NT2/D1 (cell line): ENCODE measurements at regions not wholly inside any gene's neighbourhood (a gene's known extent, or its start where the extent isn't known, plus 50 kb on each side); places are given as distances from the start of the nearest gene placed in this dataset.

Experiments used
- DNase-seq: peaks from one replicate; pipeline ENCODE4 v3.0.0-alpha.2; 2011; ENCODE audit warnings: low read depth, low spot score
- H3K27me3 ChIP-seq: 2 replicates; pipeline ENCODE4 v1.6.0; 2011; ENCODE audit warnings: mild to moderate bottlenecking; ENCODE audit not compliant: insufficient read length, insufficient read depth
- H3K36me3 ChIP-seq: 2 replicates; pipeline ENCODE4 v1.6.1; 2011; ENCODE audit warnings: mild to moderate bottlenecking, low read length, mixed read lengths; ENCODE audit not compliant: insufficient read depth, insufficient read length
- H3K4me1 ChIP-seq: 2 replicates; pipeline ENCODE4 v1.5.1; 2011; ENCODE audit not compliant: insufficient read depth, insufficient read length
- H3K4me3 ChIP-seq: 2 replicates; pipeline ENCODE4 v1.5.1; 2011; ENCODE audit warnings: low read depth; ENCODE audit not compliant: insufficient read length
- H3K9ac ChIP-seq: 2 replicates; pipeline ENCODE4 v1.6.0; 2011; ENCODE audit warnings: low read depth; ENCODE audit not compliant: insufficient read length
- H3K9me3 ChIP-seq: 2 replicates; pipeline ENCODE4 v1.5.1; 2011; ENCODE audit warnings: mild to moderate bottlenecking, low read length; ENCODE audit not compliant: insufficient read depth
- SUZ12 ChIP-seq: IDR thresholded peaks from 2 replicates; pipeline ENCODE4 v1.6.1; 2011; ENCODE audit not compliant: insufficient read length, insufficient read depth; ENCODE audit errors: extremely low read depth
- YY1 ChIP-seq: IDR thresholded peaks from 2 replicates; pipeline ENCODE4 v1.6.1; 2011; ENCODE audit not compliant: insufficient read length, insufficient read depth
- ZNF274 ChIP-seq: IDR thresholded peaks from 2 replicates; pipeline ENCODE4 v1.6.1; 2011; ENCODE audit warnings: mild to moderate bottlenecking, low read depth, low read length

DNA sequence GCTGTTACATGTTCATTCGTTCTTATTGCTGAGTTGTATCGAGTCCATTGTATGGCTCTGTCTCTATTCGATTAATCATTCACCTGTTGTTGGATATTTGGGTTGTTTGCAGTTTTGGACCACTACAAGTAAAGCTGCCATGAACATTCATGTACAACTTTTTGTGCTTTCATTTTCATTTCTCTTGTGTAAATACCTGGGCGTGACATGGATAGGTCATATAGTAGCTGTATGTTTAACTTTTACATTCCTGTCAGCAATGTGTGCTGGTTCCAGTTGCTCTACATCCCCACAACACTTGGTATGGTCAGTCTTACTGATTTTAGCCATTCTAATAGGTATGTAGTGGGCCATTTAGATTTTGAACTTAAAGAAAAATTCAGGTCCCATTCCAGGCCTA lies 194.2 kb upstream of the PLET1 start:
- Histone ChIP-seq H3K4me3 (no peak overlapping the region), H3K4me1 (no peaks in the 10 kb centered on the region), H3K9me3 (no peaks in the 10 kb centered on the region), H3K36me3 (no peaks in the 10 kb centered on the region), H3K27me3 (no peaks in the 10 kb centered on the region), H3K9ac (no peak overlapping the region)
- DNase-seq: no peak
- TF ChIP-seq SUZ12 (no peak), ZNF274 (no peak), YY1 (no peak)

DNA sequence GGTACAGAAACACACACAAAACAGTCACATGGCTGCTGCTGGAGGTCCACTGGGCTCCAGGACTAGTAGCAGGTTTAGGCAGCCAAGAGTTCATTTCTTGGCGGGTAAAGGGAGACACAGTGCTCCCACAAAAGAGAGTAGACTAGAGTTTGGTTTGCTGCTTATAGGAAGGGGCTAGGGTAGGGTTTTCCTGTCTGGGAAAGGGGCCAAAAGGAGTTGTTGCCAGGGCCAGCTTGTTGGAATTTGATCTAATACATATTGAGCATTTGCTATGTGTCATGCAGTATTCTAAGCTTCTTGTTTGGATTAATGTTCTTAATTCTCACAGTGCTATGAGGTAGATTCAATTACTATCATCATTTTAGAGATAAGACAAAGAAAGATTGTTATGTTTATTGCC lies 195.1 kb upstream of the PLET1 start:
- H3K27me3 ChIP-seq: no peaks in the 10 kb centered on the region
- H3K4me1 ChIP-seq: no peaks in the 10 kb centered on the region
- TF ChIP-seq ZNF274: no peak
- no peak for TF ChIP-seq SUZ12
- TF ChIP-seq YY1: no peak
- no peak overlapping the region for H3K9ac ChIP-seq
- H3K9me3 ChIP-seq: no peaks in the 10 kb centered on the region
- H3K36me3 ChIP-seq: no peaks in the 10 kb centered on the region
- H3K4me3 ChIP-seq: no peak overlapping the region
- DNase-seq: no peak

DNA sequence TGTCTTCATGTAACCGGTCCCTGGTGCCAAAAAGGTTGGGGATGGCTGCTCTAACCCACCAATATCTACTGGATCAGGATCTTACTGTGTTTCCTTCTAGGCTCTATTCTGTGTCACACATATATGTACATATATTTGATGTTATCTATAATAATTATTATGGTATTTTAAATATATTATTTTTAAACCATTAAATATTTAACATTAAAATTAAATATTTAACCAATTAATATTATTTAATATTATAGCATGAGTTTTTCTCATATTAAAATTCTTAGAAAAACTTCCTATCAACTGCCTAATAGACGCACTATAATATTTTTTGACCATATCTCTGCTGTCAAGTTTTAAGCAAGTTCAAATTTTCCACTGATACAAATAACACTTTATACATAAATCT lies 196.9 kb upstream of the PLET1 start:
- Histone ChIP-seq H3K9me3 (no peaks in the 10 kb centered on the region), H3K9ac (no peak overlapping the region), H3K4me3 (no peak overlapping the region), H3K27me3 (no peaks in the 10 kb centered on the region), H3K4me1 (no peaks in the 10 kb centered on the region), H3K36me3 (no peaks in the 10 kb centered on the region)
- no peak for DNase-seq
- no peak for TF ChIP-seq ZNF274
- TF ChIP-seq YY1: no peak
- no peak for TF ChIP-seq SUZ12

DNA sequence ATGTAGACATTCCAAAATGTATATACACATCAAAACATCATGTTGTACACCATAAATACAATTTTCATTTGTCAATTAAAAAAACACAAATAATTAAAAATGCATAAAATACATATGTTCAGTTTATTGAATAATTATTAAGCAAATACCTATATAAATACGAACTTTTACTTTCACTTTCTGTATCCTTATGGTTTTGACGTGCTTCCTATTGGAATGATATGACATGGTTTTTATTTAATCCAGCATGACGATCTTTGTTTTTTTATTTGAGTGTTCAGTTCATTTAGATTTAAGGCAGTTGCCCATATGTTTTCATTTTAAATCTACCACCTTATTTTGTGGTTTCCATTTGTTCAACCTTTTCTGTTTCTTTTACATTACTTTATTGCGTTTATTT lies 198.3 kb upstream of the PLET1 start:
- H3K27me3 ChIP-seq: no peaks in the 10 kb centered on the region
- DNase-seq: no peak
- no peaks in the 10 kb centered on the region for H3K4me1 ChIP-seq
- no peaks in the 10 kb centered on the region for H3K36me3 ChIP-seq
- no peak overlapping the region for H3K9ac ChIP-seq
- H3K4me3 ChIP-seq: no peak overlapping the region
- no peaks in the 10 kb centered on the region for H3K9me3 ChIP-seq
- TF ChIP-seq YY1: no peak
- no peak for TF ChIP-seq ZNF274
- no peak for TF ChIP-seq SUZ12

DNA sequence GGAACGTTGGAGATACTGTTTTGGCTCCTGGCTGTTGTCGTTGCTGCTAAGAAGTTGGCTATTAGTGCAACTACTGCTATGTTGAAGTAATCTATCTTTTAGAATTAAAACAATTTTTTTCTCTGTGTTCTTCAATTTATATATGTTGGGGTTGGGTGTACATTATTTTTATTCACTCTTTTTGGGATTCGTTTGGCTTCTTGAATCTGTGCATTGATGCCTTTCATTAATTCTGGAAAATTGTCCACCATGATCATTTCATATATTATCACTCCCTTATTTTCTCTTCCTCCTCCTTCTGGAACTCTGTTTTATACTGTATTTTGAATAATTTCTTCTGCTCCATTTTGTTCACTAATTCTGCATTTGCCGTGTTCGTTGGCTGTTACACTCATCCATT lies 199.5 kb upstream of the PLET1 start:
- Histone ChIP-seq H3K4me1 (no peaks in the 10 kb centered on the region), H3K9me3 (no peaks in the 10 kb centered on the region), H3K9ac (no peak overlapping the region), H3K36me3 (no peaks in the 10 kb centered on the region), H3K27me3 (no peaks in the 10 kb centered on the region), H3K4me3 (no peak overlapping the region)
- DNase-seq: no peak
- TF ChIP-seq YY1 (no peak), ZNF274 (no peak), SUZ12 (no peak)

DNA sequence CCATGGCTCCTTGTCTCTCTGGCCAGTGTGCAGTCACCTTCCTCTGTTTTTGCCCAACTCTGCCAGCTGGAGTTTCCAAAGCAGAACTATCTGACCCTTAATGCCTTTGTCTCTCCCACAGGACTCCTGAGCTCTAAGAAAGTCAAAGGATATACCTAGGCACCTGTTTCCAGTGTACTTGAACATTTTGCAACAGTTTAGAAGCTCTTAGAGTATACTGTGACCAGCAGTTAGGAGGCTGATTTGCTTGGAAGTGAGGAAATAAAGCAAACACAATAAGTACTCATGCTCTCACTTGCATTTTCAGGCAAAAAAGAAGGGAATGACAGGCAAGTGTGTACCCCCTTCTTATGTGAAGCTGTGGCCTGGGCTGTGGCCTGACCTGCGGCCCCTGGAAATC lies 204.3 kb upstream of the PLET1 start:
- H3K4me3 ChIP-seq: no peak overlapping the region
- H3K4me1 ChIP-seq: no peaks in the 10 kb centered on the region
- no peaks in the 10 kb centered on the region for H3K27me3 ChIP-seq
- no peaks in the 10 kb centered on the region for H3K36me3 ChIP-seq
- no peak for TF ChIP-seq SUZ12
- no peaks in the 10 kb centered on the region for H3K9me3 ChIP-seq
- no peak overlapping the region for H3K9ac ChIP-seq
- DNase-seq: no peak

DNA sequence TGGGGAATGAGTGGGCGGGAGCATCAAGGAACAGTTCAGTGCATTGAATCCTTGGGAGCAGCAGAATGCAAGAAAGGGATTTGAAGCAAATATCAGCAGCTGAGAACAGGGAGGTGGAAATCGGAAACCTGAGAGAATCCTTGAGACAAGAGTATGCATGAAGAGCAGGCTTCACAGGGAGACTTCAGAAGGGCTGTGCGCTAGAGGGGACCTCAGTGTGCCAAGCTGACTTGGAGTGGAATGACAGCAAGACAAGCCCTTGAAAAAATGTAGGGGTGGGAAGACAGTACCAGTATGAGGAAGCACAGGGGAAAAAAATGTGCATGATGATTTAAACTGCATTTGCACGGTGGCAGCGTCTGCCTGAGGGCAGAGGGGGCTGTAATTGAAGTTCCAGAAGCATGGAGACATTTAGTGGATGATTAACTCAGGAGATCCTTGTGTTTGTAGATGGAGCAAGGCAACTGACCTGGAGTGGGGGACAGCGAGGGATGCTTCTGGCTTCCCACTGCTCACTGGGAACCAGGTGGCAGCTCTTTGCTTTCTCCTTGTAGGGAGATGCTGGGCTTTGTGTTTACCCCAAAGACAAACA lies 204.9 kb upstream of the PLET1 start:
- Histone ChIP-seq H3K9ac (no peak overlapping the region), H3K4me1 (no peaks in the 10 kb centered on the region), H3K36me3 (no peaks in the 10 kb centered on the region), H3K4me3 (no peak overlapping the region), H3K9me3 (no peaks in the 10 kb centered on the region), H3K27me3 (no peaks in the 10 kb centered on the region)
- TF ChIP-seq ZNF274 (no peak), YY1 (no peak), SUZ12 (no peak)
- DNase-seq: no peak

DNA sequence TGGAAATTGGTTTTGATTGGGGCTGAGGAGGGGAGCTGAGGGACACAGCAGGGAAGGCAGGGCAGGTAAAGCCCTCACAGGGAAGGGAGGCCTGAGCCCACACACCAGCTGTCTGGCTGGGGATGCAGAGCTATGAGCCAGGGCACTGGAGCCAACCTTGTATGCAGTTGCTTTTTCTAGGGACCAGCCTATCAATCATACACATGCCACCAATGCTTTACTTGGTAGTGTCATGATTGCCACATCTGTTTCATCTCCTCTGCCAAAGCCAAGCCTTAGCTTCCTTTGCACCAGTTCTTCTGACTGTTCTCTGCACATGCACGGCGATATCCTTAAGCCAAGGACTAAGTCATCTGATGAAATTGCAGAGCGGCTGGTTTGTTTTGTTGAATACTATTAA lies 207.1 kb upstream of the PLET1 start:
- Histone ChIP-seq H3K9ac (no peak overlapping the region), H3K4me1 (no peaks in the 10 kb centered on the region), H3K36me3 (no peaks in the 10 kb centered on the region), H3K27me3 (no peaks in the 10 kb centered on the region), H3K4me3 (no peak overlapping the region), H3K9me3 (no peaks in the 10 kb centered on the region)
- TF ChIP-seq ZNF274: no peak
- no peak for TF ChIP-seq YY1
- no peak for TF ChIP-seq SUZ12
- DNase-seq: no peak
